Activated CD4-positive, alpha-beta T cell treated with anti-CD3 and anti-CD28 coated beads, Interleukin-10, Interleukin-2, amounts not matched to agents 100 ng/mL and 50 ng/mL, durations not matched to agents 16 hours and 8 hours (primary cell): ENCODE measurements at regions not wholly inside any gene's neighbourhood (a gene's known extent, or its start where the extent isn't known, plus 50 kb on each side); places are given as distances from the start of the nearest gene placed in this dataset.
"Not testable (repeated sequence)": the region's sequence is repeated elsewhere in the genome, so short reads cannot be mapped to it uniquely, and the experiment has no call there.

Experiments used
- DNase-seq: peaks from one replicate; pipeline ENCODE4 v3.0.0-alpha.2; 2020

DNA sequence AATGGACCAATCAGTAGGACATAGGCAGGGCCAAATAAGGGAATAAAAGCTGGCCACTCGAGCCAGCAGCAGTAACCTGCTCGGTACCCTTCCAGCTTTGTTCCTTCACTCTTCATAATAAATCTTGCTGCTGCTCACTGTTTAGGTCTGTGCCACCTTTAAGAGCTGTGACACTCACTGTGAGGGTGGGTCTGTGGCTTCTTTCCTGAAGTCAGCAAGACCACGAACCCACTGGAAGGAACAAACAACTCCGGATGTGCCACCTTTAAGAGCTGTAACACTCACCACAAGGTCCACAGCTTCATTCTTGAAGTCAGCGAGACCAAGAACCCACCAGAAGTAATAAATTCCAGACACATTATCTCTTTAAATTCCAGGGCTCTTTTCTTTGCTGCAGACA lies 1922.3 kb upstream of the PCDH20 start:
- no peak for DNase-seq

GRCh38 chr13:63337041-63337440 lies 1921.4 kb upstream of the PCDH20 start:
- DNase-seq = no peak

GRCh38 chr13:63336549-63336948 lies 1920.9 kb upstream of the PCDH20 start:
- DNase-seq = no peak

DNA sequence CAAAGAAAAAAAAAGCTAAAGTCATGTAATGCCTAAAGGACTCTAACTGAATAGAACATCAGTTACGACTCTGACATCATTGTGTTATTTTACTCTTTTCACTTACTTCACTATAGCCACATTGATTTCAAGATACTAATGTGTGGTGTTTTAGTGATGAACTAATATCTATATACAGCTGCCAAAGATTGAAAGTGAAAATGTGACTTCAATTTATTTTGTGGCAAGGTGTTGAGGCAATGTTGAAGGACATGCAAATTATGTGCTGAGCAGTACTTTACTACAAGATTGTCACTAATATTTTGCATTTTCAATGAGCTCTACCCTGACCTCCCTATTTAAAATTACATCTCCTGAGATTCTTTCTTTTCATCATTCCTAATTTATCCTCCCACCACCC lies 1911.9 kb upstream of the PCDH20 start:
- no peak for DNase-seq

DNA sequence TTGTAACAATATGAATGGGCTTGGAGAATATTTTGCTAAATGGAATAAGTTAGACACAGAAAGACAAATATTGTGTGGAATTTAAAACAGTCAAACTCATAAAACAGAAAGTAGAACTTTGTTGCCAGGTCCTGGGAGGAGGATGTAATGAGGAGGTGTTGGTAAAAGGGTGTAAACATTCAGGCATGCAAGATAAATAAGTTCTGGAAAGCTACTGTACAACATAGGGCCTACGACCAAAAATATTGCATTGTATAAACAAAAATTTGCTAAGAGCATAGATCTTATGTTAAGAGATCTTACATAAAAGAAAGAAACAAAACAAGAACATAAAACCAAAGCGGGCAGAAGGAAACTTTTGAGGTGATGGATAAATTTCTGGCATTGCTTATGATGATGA lies 1907.8 kb upstream of the PCDH20 start:
- no peak for DNase-seq

- no peak for DNase-seq
Observed at GRCh38 chr13:63311587-63311986, 1895.9 kb upstream of the PCDH20 start.

- no peak for DNase-seq
Observed at GRCh38 chr13:63308549-63309165, 1893.0 kb upstream of the PCDH20 start.

GRCh38 chr13:63307228-63307627 lies 1891.6 kb upstream of the PCDH20 start:
- DNase-seq = no peak

- no peak for DNase-seq
Observed at GRCh38 chr13:63305641-63306133, 1890.0 kb upstream of the PCDH20 start.

GRCh38 chr13:63304497-63304896 lies 1888.8 kb upstream of the PCDH20 start:
- no peak for DNase-seq

- no peak for DNase-seq
Observed at GRCh38 chr13:63299866-63300394, 1884.3 kb upstream of the PCDH20 start.

- DNase-seq = no peak
Observed at GRCh38 chr13:63297163-63297562, 1881.5 kb upstream of the PCDH20 start.

DNA sequence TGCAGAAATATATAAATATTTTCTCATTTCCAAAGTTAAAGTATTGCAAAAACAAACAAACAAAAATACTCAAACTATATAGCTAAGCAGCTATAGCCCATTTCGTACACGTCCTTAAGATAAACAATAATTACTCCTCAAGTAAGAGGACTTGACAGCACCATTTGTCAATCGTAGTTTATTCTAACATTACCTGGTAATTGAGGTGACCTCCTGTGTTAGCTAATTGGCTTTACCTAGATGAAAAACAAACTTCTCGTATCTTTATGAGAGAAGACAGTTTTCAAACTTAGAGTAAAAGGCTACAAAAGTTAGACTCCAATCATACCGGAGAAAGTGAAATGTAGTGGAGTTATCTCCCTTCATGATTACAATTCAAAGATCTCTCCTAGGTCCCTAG lies 1876.1 kb upstream of the PCDH20 start:
- DNase-seq = no peak

GRCh38 chr13:63288576-63288975 lies 1872.9 kb upstream of the PCDH20 start:
- no peak for DNase-seq

DNA sequence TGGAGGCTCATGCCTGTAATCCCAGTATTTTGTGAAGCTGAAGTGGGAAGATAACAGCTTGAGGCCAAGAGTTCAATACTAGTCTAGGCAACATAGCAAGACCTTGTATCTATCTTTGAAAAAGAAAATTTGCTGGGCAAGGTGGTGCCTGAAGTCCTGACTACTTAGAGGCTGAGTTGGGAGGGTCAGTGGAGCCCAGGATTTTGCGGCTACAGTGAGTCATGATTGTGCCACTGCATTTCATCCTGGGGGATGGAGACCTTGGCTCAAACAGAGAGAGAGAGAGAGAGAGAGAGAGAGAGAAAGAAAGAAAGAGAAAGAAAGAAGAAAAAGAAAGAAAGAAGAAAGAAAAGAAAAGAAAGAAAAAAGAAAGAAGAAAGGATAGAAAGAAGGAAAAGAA lies 1872.3 kb upstream of the PCDH20 start:
- no peak for DNase-seq

DNA sequence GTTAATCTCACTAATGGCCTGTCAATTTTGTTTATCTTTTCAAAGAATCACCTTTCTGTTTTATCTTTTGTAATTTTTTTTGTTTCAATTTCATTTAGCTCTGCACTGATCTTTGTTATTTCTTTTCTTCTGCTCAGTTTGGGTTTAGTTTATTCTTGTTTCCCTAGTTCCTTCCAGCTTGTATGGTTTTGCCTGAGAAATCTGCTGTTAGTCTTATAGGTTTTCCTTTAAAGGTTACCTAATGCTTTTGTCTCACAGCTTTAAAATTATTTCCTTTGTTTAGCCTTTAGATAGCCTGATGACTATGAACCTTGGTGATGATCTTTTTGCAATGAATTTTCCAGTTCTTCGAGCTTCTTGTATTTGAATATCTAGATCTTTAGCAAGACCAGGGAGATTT lies 1869.8 kb upstream of the PCDH20 start:
- DNase-seq = no peak

- DNase-seq = no peak
Observed at GRCh38 chr13:63279136-63279535, 1863.5 kb upstream of the PCDH20 start.

DNA sequence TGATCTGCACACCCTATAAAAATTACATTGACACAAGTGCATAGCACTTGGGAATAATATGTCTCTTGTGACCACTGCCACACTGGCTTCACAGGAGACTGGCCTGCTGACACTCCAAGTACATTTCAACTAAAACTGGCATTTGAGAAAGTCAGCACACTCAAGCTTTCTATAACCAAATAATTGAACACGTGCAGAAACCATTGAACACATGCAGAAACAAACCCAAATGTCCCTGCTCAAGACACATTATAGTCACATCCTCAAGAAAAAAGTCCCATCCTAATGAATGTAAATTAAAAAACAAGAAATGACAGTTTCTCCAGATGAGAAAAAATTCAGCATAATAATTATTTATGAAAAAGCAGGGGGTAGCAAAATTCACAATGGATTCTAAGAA lies 1859.1 kb upstream of the PCDH20 start:
- no peak for DNase-seq

- no peak for DNase-seq
Observed at GRCh38 chr13:63249411-63250187, 1834.0 kb upstream of the PCDH20 start.

- not testable (repeated sequence) for DNase-seq
Observed at GRCh38 chr13:63236667-63237396, 1821.2 kb upstream of the PCDH20 start.

DNA sequence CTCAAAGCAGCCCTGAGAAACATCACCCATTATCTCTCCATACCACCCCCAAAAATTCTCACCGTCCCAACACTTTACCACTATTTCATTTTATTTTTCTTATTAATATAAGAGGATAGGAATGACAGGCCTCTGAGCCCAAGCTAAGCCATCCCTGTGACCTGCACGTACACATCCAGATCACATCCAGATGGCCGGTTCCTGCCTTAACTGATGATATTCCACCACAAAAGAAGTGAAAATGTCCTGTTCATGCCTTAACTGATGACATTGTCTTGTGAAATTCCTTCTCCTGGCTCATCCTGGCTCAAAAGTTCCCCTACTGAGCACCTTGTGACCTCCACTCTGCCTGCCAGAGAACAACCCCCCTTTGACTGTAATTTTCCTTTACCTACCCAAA lies 1802.9 kb upstream of the PCDH20 start:
- DNase-seq = not testable (repeated sequence)

DNA sequence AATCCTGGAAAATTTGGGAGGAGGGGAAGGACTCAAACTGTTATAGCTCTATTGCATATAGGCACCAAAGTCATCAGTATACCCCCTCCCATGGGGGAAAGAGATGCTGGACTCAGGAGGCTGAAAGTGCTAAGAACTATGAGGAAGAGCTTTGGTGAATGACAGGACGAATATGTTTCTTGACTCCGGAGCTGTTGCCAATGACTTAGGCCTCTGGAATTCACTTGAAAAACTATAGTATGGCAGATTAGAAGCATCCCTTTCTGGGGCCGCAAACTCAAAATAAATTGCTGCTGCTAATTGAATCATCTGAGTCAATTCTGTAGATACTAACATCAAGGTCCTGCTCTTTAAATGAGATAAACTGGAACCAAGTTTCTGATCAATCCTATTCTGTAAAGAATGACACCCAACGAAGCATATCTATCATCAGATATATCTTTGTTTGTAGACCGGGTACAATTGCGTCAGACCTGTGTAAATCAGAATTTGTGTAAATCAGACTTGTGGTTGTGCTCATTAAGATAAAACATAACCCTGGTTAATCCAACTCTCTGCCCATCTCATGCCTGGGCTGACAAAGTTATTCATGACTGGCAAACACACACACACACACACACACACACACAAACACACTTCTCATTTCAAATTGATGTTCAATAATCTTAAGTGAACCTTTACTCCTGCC lies 1793.8 kb upstream of the PCDH20 start:
- no peak for DNase-seq

GRCh38 chr13:63208826-63209225 lies 1793.2 kb upstream of the PCDH20 start:
- no peak for DNase-seq
